Left ventricle myocardium superior (tissue), 1 donor: ENCODE measurements at regions not wholly inside any gene's neighbourhood (a gene's known extent, or its start where the extent isn't known, plus 50 kb on each side); places are given as distances from the start of the nearest gene placed in this dataset.

Experiments
- ATAC-seq: fragments of 200-7000 bp; cut with Tn5 transposase; one replicate; pipeline ENCODE4 v1.9.1; 2020; ENCODE audit warnings: mild to moderate bottlenecking, moderate library complexity
- DNase-seq: peaks from one replicate; pipeline ENCODE4 v3.0.0-alpha.2; 2020
- intact Hi-C: fragments of 100-400 bp; cut with micrococcal nuclease; formaldehyde crosslinking; loops from one replicate; pipeline ENCODE4 v1.11.0; 2022
- donor health status: DM: no; HTN: yes; CAD: no; lungs with severe emphysema.

DNA sequence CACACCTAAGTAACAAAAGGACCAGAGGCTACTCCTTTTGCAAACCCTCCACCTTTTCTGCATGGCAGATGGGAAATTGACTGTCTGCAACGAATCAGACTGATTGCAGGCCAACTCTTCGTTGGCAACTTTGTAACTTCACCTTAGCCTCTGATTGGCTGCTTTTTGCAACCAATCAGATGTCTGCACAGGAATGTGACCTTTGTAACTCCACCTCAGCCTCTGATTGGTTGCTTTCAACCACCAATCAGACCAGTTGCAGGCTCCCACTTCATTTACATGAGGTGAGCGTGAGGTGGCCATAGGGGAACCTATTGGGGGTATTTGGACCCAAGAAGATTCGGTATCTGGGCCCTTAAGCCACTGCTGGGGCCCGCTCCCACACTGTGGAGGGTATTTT, 209.0 kb downstream of the EN1 start:
- no peak for DNase-seq
- intact Hi-C loops: no loop called here
- ATAC-seq: no peak

GRCh38 chr2:118635891-118636290, 211.6 kb downstream of the EN1 start:
- intact Hi-C loops: no loop called here
- DNase-seq: no peak
- ATAC-seq: no peak

GRCh38 chr2:118634876-118635275, 212.6 kb downstream of the EN1 start:
- no peak for ATAC-seq
- no peak for DNase-seq
- intact Hi-C loops: no loop called here

- intact Hi-C loops: no loop called here
- DNase-seq (no peak), ATAC-seq (no peak)
Measured at GRCh38 chr2:118633371-118634018, 214.0 kb downstream of the EN1 start.

DNA sequence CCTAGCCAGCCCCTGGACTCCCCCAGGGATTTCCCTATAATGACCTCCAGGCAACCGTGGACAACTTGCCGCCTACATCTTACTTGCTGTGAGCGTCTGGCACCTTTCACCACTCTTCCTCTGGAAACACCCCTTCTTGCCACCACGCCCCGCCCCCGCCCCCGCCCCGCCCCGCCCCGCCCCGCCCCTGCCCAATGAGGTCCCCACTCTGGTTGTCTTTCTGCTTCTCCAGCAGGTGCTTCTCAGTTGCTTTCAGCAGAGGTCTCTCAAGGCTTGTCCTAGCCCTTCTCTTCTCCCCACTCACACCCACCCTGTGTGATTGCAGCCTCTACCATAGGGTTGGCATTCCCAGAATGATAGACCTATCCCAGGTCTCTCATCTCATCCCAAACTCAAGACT, 214.5 kb downstream of the EN1 start:
- intact Hi-C loops: no loop called here
- DNase-seq (no peak), ATAC-seq (no peak)

GRCh38 chr2:118627156-118627555, 220.3 kb downstream of the EN1 start:
- DNase-seq (no peak), ATAC-seq (no peak)
- intact Hi-C loops: no loop called here

DNA sequence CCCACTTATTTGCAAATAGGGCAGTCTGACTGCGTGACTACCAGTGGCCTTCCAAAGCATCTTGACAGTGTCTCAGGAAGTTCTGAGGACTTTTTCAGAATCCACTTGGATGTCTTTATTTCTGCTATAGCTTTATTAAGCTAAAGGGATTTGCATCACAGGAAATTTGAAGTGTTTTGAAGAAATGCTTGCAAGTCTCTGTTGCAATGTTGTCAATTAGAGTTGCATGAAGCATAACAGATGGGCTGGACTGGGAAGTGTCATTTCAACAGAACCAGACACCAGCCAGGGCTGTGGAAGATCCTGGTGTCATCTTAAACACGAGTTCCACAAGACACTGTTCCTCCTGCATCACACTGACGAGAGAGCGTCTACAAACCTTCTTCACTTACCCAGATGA, 224.5 kb downstream of the EN1 start:
- no peak for ATAC-seq
- intact Hi-C loops: no loop called here

DNA sequence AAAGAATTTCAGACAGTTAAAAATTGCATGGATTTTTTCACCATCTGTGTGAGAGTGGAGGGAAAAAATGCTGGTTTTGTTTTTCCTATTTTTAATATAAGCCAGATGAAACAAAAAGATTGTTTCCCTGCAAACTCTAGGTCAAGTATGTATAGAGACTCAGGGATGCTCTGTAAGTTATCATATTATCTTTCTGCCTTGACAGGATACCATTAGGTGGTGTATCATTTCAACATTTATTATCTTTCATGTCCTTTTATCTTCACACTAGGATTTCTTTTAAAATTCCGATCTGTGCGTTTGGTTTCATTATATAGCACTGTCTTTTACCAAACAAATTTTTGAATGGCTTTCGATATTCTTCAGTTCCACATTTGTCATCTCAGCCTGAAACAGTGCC, 225.3 kb downstream of the EN1 start:
- ATAC-seq (no peak), DNase-seq (no peak)
- intact Hi-C loops: no loop called here

More for the DNA sequence above, 224.5 kb downstream of the EN1 start:
- DNase-seq: no peak

- intact Hi-C loops: no loop called here
- no peak for DNase-seq
- ATAC-seq: no peak
Measured at GRCh38 chr2:118618279-118618678, 229.2 kb downstream of the EN1 start.

DNA sequence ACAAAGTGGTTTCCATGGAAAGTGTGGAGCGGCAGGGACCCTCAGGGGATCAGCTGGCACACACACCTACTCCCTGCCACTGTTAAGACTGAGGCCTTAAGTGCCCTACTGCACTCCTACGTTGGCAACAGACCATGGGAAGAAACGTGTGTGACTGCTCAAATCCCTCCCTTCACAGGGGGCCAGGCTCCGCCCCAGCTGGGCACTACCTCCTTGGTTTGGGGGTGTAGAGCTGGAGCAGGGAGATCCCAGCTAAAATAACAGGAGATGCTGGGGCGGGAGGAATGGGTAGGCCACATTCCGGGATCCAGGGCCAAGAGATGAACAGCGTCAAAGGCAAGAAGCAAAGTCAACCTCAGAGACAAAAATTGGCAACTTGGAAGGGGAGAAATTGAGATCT, 231.0 kb downstream of the EN1 start:
- ATAC-seq: no peak

DNA sequence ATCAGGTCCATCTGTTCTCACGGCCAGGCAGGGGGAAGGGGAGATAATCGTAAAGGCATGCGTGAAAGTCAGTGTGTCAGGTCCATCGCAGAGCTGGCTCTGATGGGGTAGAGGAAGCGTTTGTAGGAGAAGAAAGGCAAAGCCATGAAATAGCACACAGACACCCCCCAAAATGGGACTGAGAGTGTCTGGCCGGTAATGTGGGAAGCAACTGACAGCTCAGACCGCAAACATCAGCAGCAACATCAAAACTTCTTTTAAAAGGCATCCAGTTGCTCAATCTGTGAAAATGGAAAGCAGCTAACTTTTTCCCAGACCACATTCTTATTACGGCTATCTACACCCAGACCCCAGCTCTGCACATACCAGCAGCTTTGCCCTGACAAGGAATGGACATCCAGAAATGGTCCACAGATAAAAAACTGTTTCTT, 232.6 kb downstream of the EN1 start:
- ATAC-seq (no peak), DNase-seq (no peak)
- intact Hi-C loops: no loop called here

More for the DNA sequence above, 231.0 kb downstream of the EN1 start:
- intact Hi-C loops: no loop called here
- DNase-seq: no peak

DNA sequence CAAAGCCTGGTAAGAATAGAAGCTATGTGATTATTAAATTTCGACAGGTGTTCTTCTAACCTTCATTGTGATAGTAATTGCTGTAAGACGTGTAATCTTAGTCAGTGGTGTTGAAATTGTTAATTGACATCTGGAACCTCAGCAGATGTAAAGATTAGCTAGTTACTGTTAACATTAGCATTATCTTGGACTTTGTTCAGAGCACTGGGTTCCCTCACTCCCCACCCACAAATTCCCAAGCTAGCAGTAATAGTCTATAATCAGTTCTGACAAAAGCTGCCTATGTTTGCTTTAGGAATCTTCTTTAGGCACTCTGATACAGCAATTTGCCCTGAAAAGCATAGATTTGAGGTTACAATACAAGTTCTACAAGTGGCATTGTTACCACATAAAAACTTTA, 233.7 kb downstream of the EN1 start:
- intact Hi-C loops: no loop called here
- DNase-seq: no peak
- ATAC-seq: no peak

DNA sequence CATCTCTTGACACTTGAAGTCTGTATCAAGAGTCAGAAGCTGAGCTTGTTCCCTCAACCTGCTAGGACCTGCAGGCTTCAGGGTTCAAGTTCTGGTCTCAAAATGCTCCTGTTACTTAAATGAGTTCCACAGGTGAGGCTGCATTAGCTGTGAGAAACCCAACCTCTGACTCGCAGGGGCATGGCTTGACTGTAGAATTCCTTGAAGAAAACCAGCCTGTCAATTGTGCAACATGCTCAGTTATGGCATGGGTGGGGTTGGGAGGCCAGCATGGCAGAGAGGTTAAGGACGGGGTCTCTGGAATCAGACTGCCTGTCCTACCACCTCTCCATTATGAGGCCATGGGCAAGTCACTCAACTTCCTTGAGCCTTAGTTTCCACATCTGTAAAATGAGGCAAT, 235.8 kb downstream of the EN1 start:
- intact Hi-C loops: no loop called here
- DNase-seq (no peak), ATAC-seq (no peak)

DNA sequence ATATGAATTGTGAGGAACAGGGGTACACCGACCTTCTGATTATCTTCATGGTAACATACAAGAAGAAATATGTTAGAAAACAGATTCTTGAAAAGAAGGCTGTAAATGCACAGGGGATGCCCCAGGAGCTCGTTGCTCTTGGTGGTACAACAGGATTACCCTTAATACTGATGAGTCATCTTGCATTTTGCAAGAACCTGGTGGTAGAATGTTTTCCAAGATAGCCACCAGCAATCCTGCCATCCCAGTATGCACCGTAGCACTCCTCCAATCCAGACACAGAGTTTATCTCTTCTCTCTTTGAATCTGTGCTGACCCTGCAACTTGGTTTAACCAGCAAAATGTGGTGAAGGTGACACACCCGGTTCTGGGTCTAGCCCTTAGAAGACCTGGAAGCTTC, 238.3 kb downstream of the EN1 start:
- DNase-seq (no peak), ATAC-seq (no peak)
- intact Hi-C loops: no loop called here

- ATAC-seq (no peak), DNase-seq (no peak)
- intact Hi-C loops: no loop called here
Measured at GRCh38 chr2:118607641-118608040, 239.8 kb downstream of the EN1 start.

DNA sequence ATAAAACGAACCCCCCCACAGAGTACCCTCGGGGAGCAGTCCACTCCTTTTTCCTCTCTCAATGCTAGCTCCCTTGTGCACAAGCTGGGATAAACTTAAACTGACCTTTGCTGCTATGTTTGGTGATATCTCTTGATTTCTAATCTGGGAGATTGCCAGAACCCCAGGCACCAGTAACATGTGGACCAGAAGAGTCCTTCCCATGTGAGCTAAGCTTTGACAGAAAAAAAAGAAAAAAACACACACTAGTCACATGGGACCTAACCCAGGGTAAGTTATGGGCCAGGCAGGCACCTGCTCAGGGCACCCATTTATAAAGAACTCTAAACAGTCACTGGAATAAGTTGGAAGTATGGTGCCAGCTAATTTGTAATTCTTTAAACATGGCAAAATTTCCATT, 242.6 kb downstream of the EN1 start:
- DNase-seq (no peak), ATAC-seq (no peak)
- intact Hi-C loops: no loop called here

GRCh38 chr2:118604371-118604770, 243.1 kb downstream of the EN1 start:
- intact Hi-C loops: no loop called here
- ATAC-seq: no peak
- no peak for DNase-seq

DNA sequence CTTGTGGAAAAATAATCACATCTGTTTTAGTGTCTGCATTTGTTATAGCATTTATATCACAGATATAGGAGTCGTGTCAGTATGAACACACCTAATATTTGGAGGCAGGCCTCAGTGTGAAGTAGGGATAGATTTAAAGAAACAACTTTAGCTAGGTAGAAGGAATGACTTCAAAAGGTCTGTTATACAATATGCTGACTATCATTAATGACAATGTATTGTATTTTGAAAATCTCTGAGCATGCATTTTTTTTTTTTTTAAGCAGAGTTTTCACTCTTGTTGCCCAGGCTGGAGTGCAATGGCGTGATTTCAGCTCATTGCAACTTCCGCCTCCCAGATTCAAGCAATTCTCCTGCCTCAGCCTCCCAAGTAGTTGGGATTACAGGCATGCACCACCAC, 248.3 kb downstream of the EN1 start:
- intact Hi-C loops: no loop called here
- no peak for ATAC-seq

GRCh38 chr2:118596620-118597019, 250.8 kb downstream of the EN1 start:
- DNase-seq (no peak), ATAC-seq (no peak)
- intact Hi-C loops: no loop called here

More for the DNA sequence above, 248.3 kb downstream of the EN1 start:
- DNase-seq: no peak

GRCh38 chr2:118593257-118593656, 254.2 kb downstream of the EN1 start:
- intact Hi-C loops: no loop called here
- DNase-seq (no peak), ATAC-seq (no peak)

- intact Hi-C loops: no loop called here
- ATAC-seq: no peak
Measured at GRCh38 chr2:118591223-118591622, 256.2 kb downstream of the EN1 start.

DNA sequence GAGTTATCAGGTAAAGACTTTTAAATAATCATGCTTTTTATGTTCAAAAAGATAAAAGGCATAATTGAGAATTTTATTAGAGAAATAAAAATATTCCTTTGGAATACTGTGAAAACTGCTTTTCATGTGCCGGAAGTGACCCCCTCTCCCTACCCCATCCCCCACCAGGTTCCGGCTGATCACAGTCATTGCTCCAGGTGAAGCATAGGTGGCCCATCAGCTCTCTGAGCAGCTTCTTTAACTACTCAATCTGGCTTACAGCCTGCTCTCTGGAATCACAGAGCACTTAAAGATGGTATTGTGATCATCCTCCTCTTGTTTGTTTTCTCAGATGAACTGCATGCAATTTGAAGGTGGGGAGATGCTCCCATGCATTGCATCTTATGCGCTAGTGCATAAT, 257.7 kb downstream of the EN1 start:
- DNase-seq (no peak), ATAC-seq (no peak)
- intact Hi-C loops: no loop called here

More at GRCh38 chr2:118591223-118591622, 256.2 kb downstream of the EN1 start:
- DNase-seq: no peak
